Smooth muscle cell (in vitro differentiated cells): ENCODE measurements at regions not wholly inside any gene's neighbourhood (a gene's known extent, or its start where the extent isn't known, plus 50 kb on each side); places are given as distances from the start of the nearest gene placed in this dataset.

Experiments used
- DNase-seq: peaks from one replicate; lab custom pipeline; 2025; ENCODE audit not compliant: unreplicated experiment; lab: John Stamatoyannopoulos, UW
- H2AFZ ChIP-seq: fragments of 200-600 bp; sonication (generic); 2 replicates; pipeline ENCODE4 v1.6.0; 2016; ENCODE audit warnings: antibody characterized with exemption, low read depth, mild to moderate bottlenecking
- H3F3A ChIP-seq: fragments of 200-600 bp; sonication (generic); 2 replicates; pipeline ENCODE4 v1.6.0; 2017; ENCODE audit warnings: antibody characterized with exemption, low read depth
- H3K27ac ChIP-seq: fragments of 200-600 bp; sonication (generic); 2 replicates; pipeline ENCODE4 v1.5.1; 2016; ENCODE audit warnings: low read depth, mild to moderate bottlenecking
- H3K27me3 ChIP-seq: fragments of 200-600 bp; sonication (generic); 2 replicates; pipeline ENCODE4 v1.6.1; 2016; ENCODE audit warnings: low read depth, mild to moderate bottlenecking
- H3K36me3 ChIP-seq: fragments of 200-600 bp; sonication (generic); 2 replicates; pipeline ENCODE4 v1.5.1; 2016; ENCODE audit warnings: low read depth
- H3K4me1 ChIP-seq: fragments of 200-600 bp; sonication (generic); 2 replicates; pipeline ENCODE4 v1.5.1; 2016; ENCODE audit warnings: low read depth
- H3K4me2 ChIP-seq: fragments of 200-600 bp; sonication (generic); 2 replicates; pipeline ENCODE4 v1.6.0; 2016; ENCODE audit warnings: mild to moderate bottlenecking
- H3K4me3 ChIP-seq: fragments of 200-600 bp; sonication (generic); 2 replicates; pipeline ENCODE4 v1.5.1; 2016; ENCODE audit warnings: mild to moderate bottlenecking
- H3K79me2 ChIP-seq: fragments of 200-600 bp; sonication (generic); 2 replicates; pipeline ENCODE4 v1.6.0; 2016; ENCODE audit warnings: low read depth, mild to moderate bottlenecking
- H3K9ac ChIP-seq: fragments of 200-600 bp; sonication (generic); 2 replicates; pipeline ENCODE4 v1.6.0; 2016; ENCODE audit warnings: low read depth
- H3K9me3 ChIP-seq: fragments of 200-600 bp; sonication (generic); replicated peaks from 2 replicates; pipeline ENCODE4 v1.5.1; 2016; ENCODE audit warnings: low read depth
- H4K20me1 ChIP-seq: fragments of 200-600 bp; sonication (generic); 2 replicates; pipeline ENCODE4 v1.6.0; 2016; ENCODE audit warnings: low read depth
- WGBS: methylation state at CpG from one replicate; pipeline ENCODE4 v1.1.7; 2016; ENCODE audit warnings: low lambda C conversion rate; 5-methylcytosine and 5-hydroxymethylcytosine counted together
- TF ChIP-seq, protein P1 (sequence below): fragments of 200-600 bp; sonication (generic); IDR thresholded peaks from 2 replicates; pipeline ENCODE4 v1.5.1; 2017; ENCODE audit warnings: borderline replicate concordance, mild to moderate bottlenecking, antibody characterized with exemption; ENCODE audit not compliant: insufficient read depth, poor library complexity, severe bottlenecking

DNA sequence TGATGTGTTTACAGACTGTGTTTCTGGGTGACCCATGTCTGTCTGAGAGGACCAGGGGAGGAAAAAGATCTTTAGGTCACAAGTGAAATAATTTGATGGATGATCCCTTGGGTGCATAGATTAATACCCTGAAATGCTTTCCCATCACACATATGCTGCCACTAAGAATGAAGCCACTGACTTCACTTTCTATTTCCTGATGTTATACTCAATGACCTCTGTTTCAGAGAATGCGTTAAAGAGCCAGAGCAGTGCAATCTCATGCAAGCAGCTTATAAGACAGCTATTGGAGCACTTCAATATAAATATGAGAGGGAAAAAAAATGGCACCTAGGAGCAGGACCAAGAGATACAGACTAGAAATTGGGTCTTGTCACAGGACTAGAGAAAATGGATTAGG lies 133.7 kb downstream of the KLHL28 start:
- DNase-seq = no peak
- TF ChIP-seq, protein P1, sequence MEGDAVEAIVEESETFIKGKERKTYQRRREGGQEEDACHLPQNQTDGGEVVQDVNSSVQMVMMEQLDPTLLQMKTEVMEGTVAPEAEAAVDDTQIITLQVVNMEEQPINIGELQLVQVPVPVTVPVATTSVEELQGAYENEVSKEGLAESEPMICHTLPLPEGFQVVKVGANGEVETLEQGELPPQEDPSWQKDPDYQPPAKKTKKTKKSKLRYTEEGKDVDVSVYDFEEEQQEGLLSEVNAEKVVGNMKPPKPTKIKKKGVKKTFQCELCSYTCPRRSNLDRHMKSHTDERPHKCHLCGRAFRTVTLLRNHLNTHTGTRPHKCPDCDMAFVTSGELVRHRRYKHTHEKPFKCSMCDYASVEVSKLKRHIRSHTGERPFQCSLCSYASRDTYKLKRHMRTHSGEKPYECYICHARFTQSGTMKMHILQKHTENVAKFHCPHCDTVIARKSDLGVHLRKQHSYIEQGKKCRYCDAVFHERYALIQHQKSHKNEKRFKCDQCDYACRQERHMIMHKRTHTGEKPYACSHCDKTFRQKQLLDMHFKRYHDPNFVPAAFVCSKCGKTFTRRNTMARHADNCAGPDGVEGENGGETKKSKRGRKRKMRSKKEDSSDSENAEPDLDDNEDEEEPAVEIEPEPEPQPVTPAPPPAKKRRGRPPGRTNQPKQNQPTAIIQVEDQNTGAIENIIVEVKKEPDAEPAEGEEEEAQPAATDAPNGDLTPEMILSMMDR = no peak
- no peak overlapping the region for H2AFZ ChIP-seq
- H3K9ac ChIP-seq = no peak overlapping the region
- WGBS = 90% methylated on average over 1 of the region's 1 CpG
- H4K20me1 ChIP-seq = no peaks in the 10 kb centered on the region
- H3K27ac ChIP-seq = no peak overlapping the region
- H3K9me3 ChIP-seq = no peaks in the 10 kb centered on the region
- no peaks in the 10 kb centered on the region for H3K36me3 ChIP-seq
- H3K4me3 ChIP-seq = no peak overlapping the region
- no peaks in the 10 kb centered on the region for H3K79me2 ChIP-seq
- no peaks in the 10 kb centered on the region for H3K4me1 ChIP-seq
- no peaks in the 10 kb centered on the region for H3F3A ChIP-seq
- H3K27me3 ChIP-seq = no peaks in the 10 kb centered on the region
- H3K4me2 ChIP-seq = no peak overlapping the region

DNA sequence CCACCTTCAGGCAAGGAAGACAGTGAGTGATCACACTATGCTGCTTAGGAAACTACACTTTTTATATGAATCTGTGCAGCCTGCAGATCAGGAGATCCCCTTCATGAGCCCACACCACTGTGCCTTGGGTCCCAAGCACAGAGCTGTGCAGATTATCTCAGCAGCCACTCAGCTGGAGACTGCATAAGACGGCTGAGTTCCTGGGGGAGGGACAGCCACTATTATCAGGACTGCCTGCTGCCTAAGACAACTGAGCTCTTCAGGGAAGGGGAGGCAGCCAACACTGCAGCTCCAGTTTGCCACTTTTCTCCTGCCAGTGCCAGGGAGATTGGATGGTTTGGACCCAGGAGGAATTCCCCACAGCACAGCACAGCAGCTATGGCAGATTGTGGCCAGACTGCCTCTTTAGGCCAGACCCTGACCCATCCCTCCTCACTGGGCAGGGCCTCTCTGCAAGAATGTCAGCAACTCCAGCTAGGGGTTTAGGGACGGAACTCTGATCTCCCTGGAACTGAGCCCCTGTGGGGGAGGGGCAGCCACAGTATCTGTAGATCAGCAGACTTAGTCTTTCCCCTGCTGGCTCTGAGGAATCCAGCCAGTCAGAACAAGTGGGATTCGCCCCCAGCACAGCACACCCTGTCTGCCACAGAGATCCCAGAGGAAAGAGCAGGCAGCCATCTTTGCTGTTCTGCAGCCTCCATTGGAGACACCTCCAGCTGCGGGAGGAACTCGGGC lies 141.3 kb downstream of the KLHL28 start:
- TF ChIP-seq, protein P1 = no peak
- Histone ChIP-seq H3K9ac (no peak overlapping the region), H2AFZ (peak overlapping the region; percentile 58), H3K4me3 (no peak overlapping the region), H3K27ac (no peak overlapping the region), H3K27me3 (no peaks in the 10 kb centered on the region), H3K79me2 (no peaks in the 10 kb centered on the region), H3K36me3 (no peaks in the 10 kb centered on the region), H3K4me2 (no peak overlapping the region), H3K4me1 (peaks cover 14% of the 10 kb centered on the region), H3F3A (no peaks in the 10 kb centered on the region), H4K20me1 (no peaks in the 10 kb centered on the region), H3K9me3 (no peaks in the 10 kb centered on the region)
- 63% methylated on average over 5 of the region's 5 CpGs for WGBS
- DNase-seq = no peak

GRCh38 chr14:44814196-44814595 lies 147.6 kb downstream of the KLHL28 start:
- Histone ChIP-seq H3K9ac (no peak overlapping the region), H3K27ac (no peak overlapping the region), H3F3A (no peaks in the 10 kb centered on the region), H3K9me3 (no peaks in the 10 kb centered on the region), H2AFZ (no peak overlapping the region), H3K79me2 (no peaks in the 10 kb centered on the region), H3K4me1 (no peaks in the 10 kb centered on the region), H3K36me3 (no peaks in the 10 kb centered on the region), H4K20me1 (no peaks in the 10 kb centered on the region), H3K4me3 (no peak overlapping the region), H3K27me3 (no peaks in the 10 kb centered on the region), H3K4me2 (no peak overlapping the region)
- DNase-seq = no peak
- 91% methylated on average over 2 of the region's 2 CpGs for WGBS
- TF ChIP-seq, protein P1 = no peak

DNA sequence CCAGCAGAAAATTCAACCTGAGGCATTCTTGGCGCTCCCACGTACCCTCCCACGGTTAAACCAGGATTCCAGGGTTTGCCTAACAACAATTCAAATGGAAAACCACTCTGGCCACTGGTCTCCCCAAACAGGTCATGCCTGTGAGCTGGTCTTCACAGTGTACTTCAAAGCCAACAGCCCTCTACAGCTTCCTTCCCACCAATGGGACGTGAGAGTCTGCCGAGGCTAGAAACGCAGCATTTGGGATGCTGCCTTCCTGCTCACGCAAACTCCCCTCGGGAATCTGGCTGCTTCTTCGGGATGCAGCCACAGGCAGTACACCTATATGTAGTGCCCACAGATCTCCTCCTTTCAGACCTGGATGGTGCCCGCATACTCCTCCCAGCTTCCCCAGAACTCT lies 149.1 kb downstream of the KLHL28 start:
- no peak overlapping the region for H3K9ac ChIP-seq
- H3K36me3 ChIP-seq = no peaks in the 10 kb centered on the region
- DNase-seq = no peak
- no peaks in the 10 kb centered on the region for H3K4me1 ChIP-seq
- H3K9me3 ChIP-seq = no peaks in the 10 kb centered on the region
- 86% methylated on average over 10 of the region's 10 CpGs for WGBS
- H4K20me1 ChIP-seq = no peaks in the 10 kb centered on the region
- H2AFZ ChIP-seq = no peak overlapping the region
- H3K79me2 ChIP-seq = no peaks in the 10 kb centered on the region
- TF ChIP-seq, protein P1 = no peak
- H3F3A ChIP-seq = no peaks in the 10 kb centered on the region
- no peak overlapping the region for H3K4me3 ChIP-seq
- no peaks in the 10 kb centered on the region for H3K27me3 ChIP-seq
- no peak overlapping the region for H3K4me2 ChIP-seq
- no peak overlapping the region for H3K27ac ChIP-seq
